GM12873 (cell line): ENCODE measurements at regions not wholly inside any gene's neighbourhood (a gene's known extent, or its start where the extent isn't known, plus 50 kb on each side); places are given as distances from the start of the nearest gene placed in this dataset.

ENCODE experiments used
- CTCF ChIP-seq: IDR thresholded peaks from 2 replicates; pipeline ENCODE4 v1.5.1; 2012; ENCODE audit warnings: low read depth, mild to moderate bottlenecking, moderate library complexity, low read length, control low read depth; ENCODE audit not compliant: insufficient read depth; ENCODE audit errors: missing control alignments

GRCh38 chr2:138327967-138328366 is 173.6 kb upstream of the SPOPL start:
- no peak for TF ChIP-seq CTCF

GRCh38 chr2:138329162-138329561 is 172.4 kb upstream of the SPOPL start:
- TF ChIP-seq CTCF = no peak

DNA sequence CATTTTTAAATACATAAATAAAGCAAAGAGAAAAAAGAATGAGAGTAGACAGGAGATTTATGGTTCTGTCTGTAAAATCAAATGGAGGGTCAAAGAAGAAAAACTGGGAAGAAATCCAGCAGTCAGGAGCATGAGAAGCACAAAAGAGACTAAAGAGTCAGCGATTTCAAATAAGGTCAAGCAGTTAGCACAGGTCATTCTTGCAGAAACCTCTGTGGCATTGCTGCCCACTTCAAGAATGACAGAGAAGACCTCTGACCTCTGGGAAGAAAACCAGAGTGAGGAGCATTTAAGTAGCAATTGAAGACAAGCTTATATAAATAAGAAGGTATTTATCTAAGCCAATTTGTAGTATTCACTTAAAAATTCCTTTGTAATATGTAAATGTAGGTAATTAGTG is 172.0 kb upstream of the SPOPL start:
- TF ChIP-seq CTCF = no peak

DNA sequence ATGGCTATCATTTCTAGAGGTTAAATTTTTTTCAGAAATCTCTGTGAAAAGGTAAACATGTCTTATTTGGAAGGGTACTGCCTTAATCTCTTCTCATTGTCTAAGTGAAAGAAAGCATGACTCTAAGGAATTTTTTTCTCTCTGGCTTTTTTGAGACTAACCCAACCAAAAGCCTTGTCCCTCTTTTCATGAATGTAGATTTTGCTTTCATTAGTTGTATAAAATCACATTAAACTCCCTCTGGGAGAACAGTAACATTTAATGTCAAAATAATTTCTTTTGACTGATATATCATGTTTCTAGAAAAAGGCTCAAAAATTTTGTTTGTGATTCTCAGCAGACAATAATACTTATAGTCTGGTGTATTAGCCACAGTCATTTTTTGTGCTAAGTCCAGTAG is 168.4 kb upstream of the SPOPL start:
- no peak for TF ChIP-seq CTCF

- no peak for TF ChIP-seq CTCF
These were observed 167.9 kb upstream of the SPOPL start for GRCh38 chr2:138333677-138334076.

- TF ChIP-seq CTCF = no peak
These were observed 167.2 kb upstream of the SPOPL start for GRCh38 chr2:138334323-138334722.

GRCh38 chr2:138335036-138335435 is 166.5 kb upstream of the SPOPL start:
- TF ChIP-seq CTCF = no peak

GRCh38 chr2:138336146-138336545 is 165.4 kb upstream of the SPOPL start:
- TF ChIP-seq CTCF = no peak
